ENCODE measurements at regions not wholly inside any gene's neighbourhood (a gene's known extent, or its start where the extent isn't known, plus 50 kb on each side); places are given as distances from the start of the nearest gene placed in this dataset.

DNA sequence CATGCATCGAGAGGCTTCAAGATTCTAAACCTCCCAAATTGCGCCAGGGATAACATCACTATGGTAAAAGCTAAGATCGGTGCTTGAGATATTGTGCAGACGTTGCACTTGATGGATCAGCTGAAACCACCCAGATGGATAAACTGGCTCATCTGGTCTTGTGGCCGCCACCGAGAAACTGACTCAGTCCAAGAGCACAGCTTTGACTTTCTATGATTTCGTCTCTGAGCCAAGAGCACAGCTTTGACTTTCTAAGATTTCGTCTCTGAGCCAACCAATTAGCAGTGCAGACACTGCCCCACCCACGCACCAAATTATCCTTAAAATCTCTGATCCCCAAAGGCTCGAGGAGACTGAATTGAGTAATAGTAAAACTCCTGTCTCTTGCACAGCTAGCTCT, 687.2 kb downstream of the FAM133A start:
- TF ChIP-seq EZH2 (IDR thresholded peaks at IDR 0.05; ENCODE audit: low read length, unreplicated experiment) (no peak), EZH2phosphoT487 (IDR thresholded peaks at IDR 0.05; ENCODE audit: borderline replicate concordance, low read length) (no peak)
- TF ChIP-seq, protein P1, sequence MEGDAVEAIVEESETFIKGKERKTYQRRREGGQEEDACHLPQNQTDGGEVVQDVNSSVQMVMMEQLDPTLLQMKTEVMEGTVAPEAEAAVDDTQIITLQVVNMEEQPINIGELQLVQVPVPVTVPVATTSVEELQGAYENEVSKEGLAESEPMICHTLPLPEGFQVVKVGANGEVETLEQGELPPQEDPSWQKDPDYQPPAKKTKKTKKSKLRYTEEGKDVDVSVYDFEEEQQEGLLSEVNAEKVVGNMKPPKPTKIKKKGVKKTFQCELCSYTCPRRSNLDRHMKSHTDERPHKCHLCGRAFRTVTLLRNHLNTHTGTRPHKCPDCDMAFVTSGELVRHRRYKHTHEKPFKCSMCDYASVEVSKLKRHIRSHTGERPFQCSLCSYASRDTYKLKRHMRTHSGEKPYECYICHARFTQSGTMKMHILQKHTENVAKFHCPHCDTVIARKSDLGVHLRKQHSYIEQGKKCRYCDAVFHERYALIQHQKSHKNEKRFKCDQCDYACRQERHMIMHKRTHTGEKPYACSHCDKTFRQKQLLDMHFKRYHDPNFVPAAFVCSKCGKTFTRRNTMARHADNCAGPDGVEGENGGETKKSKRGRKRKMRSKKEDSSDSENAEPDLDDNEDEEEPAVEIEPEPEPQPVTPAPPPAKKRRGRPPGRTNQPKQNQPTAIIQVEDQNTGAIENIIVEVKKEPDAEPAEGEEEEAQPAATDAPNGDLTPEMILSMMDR (conservative IDR thresholded peaks at IDR 0.05; ENCODE audit: low read depth, low read length) = no peak
